Type B pancreatic cell (in vitro differentiated cells): ENCODE measurements at regions not wholly inside any gene's neighbourhood (a gene's known extent, or its start where the extent isn't known, plus 50 kb on each side); places are given as distances from the start of the nearest gene placed in this dataset.
A peak's percentile ranks its signal among the peaks of the same experiment; 100 is the strongest.

Source experiments
- DNase-seq: peaks from one replicate; pipeline ENCODE4 v3.0.0; 2021; ENCODE audit warnings: mixed read lengths; ENCODE audit not compliant: unreplicated experiment; ENCODE audit errors: extremely low spot score
- H3K27ac Mint-ChIP-seq: 2 replicates; pipeline ENCODE4 v1.8.0; 2021; ENCODE audit warnings: mild to moderate bottlenecking, mixed read lengths
- H3K27me3 Mint-ChIP-seq: 2 replicates; pipeline ENCODE4 v1.8.0; 2021; ENCODE audit warnings: mixed read lengths
- H3K36me3 Mint-ChIP-seq: 2 replicates; pipeline ENCODE4 v1.8.0; 2021; ENCODE audit warnings: mixed read lengths
- H3K4me1 Mint-ChIP-seq: one replicate; pipeline ENCODE4 v1.8.0; 2021; ENCODE audit warnings: mixed read lengths; ENCODE audit not compliant: unreplicated experiment
- H3K4me3 Mint-ChIP-seq: 2 replicates; pipeline ENCODE4 v1.8.0; 2021; ENCODE audit warnings: mild to moderate bottlenecking, mixed read lengths
- H3K9me3 Mint-ChIP-seq: 2 replicates; pipeline ENCODE4 v1.8.0; 2021; ENCODE audit warnings: mixed read lengths
- CTCF ChIP-seq: fragments of 200-600 bp; sonication (generic); conservative IDR thresholded peaks from 2 replicates; pipeline ENCODE4 v1.5.0; 2021; ENCODE audit warnings: antibody characterized with exemption, mild to moderate bottlenecking

- no peak for DNase-seq
- Mint-ChIP-seq H3K27me3 (no peaks in the 10 kb centered on the region), H3K36me3 (no peaks in the 10 kb centered on the region), H3K4me3 (no peak overlapping the region), H3K4me1 (no peaks in the 10 kb centered on the region), H3K9me3 (no peaks in the 10 kb centered on the region), H3K27ac (no peak overlapping the region)
- no peak for TF ChIP-seq CTCF
Observed at GRCh38 chr6:120411394-120411793, 922.9 kb downstream of the TBC1D32 start.

GRCh38 chr6:120410586-120410985 lies 923.7 kb downstream of the TBC1D32 start:
- H3K27me3 Mint-ChIP-seq, result no peaks in the 10 kb centered on the region
- DNase-seq, result no peak
- H3K4me1 Mint-ChIP-seq, result no peaks in the 10 kb centered on the region
- no peak overlapping the region for H3K4me3 Mint-ChIP-seq
- no peak overlapping the region for H3K27ac Mint-ChIP-seq
- TF ChIP-seq CTCF, result no peak
- H3K36me3 Mint-ChIP-seq, result no peaks in the 10 kb centered on the region
- H3K9me3 Mint-ChIP-seq, result no peaks in the 10 kb centered on the region

GRCh38 chr6:120407696-120408095 lies 926.6 kb downstream of the TBC1D32 start:
- no peak for DNase-seq
- no peaks in the 10 kb centered on the region for H3K9me3 Mint-ChIP-seq
- no peaks in the 10 kb centered on the region for H3K4me1 Mint-ChIP-seq
- H3K27ac Mint-ChIP-seq, result no peak overlapping the region
- H3K36me3 Mint-ChIP-seq, result no peaks in the 10 kb centered on the region
- TF ChIP-seq CTCF, result no peak
- H3K4me3 Mint-ChIP-seq, result no peak overlapping the region
- no peaks in the 10 kb centered on the region for H3K27me3 Mint-ChIP-seq

- Mint-ChIP-seq H3K36me3 (no peaks in the 10 kb centered on the region), H3K4me3 (no peak overlapping the region), H3K27me3 (no peaks in the 10 kb centered on the region), H3K9me3 (no peaks in the 10 kb centered on the region), H3K27ac (no peak overlapping the region), H3K4me1 (no peaks in the 10 kb centered on the region)
- DNase-seq, result no peak
- TF ChIP-seq CTCF, result peak; percentile 54
Observed at GRCh38 chr6:120405947-120406346, 928.3 kb downstream of the TBC1D32 start.

- H3K27me3 Mint-ChIP-seq, result peaks cover 3% of the 10 kb centered on the region
- H3K36me3 Mint-ChIP-seq, result no peaks in the 10 kb centered on the region
- no peak for TF ChIP-seq CTCF
- no peak for DNase-seq
- no peak overlapping the region for H3K27ac Mint-ChIP-seq
- H3K9me3 Mint-ChIP-seq, result no peaks in the 10 kb centered on the region
- no peaks in the 10 kb centered on the region for H3K4me1 Mint-ChIP-seq
- H3K4me3 Mint-ChIP-seq, result no peak overlapping the region
Observed at GRCh38 chr6:120395784-120396183, 938.5 kb downstream of the TBC1D32 start.

- Mint-ChIP-seq H3K4me1 (no peaks in the 10 kb centered on the region), H3K4me3 (no peak overlapping the region), H3K9me3 (no peaks in the 10 kb centered on the region), H3K36me3 (no peaks in the 10 kb centered on the region), H3K27ac (no peak overlapping the region), H3K27me3 (peaks cover 3% of the 10 kb centered on the region)
- TF ChIP-seq CTCF, result no peak
- DNase-seq, result no peak
Observed at GRCh38 chr6:120395330-120395729, 939.0 kb downstream of the TBC1D32 start.
